ENCODE measurements at regions not wholly inside any gene's neighbourhood (a gene's known extent, or its start where the extent isn't known, plus 50 kb on each side); places are given as distances from the start of the nearest gene placed in this dataset.

DNA sequence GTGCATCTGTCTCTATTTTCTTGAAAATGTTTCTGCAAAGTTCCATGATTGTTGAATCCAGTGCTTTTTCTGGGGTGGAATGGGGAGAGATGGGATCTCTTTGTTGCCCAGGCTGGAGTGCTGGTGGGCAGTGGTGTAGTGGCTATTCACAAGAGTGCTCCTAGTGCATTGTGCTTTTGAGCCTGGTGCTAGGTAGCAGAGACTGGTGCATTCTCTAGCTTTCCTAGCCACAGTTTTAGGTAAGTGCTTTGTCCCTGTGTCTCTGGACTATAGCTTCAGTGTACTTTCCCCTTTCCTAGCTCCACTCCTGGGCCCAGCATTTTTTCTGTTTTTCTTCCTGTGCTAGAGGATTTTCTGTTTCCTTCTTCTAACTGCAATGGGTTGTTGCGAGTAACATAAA lies 825.6 kb downstream of the SLITRK6 start:
- TF ChIP-seq, protein P1, sequence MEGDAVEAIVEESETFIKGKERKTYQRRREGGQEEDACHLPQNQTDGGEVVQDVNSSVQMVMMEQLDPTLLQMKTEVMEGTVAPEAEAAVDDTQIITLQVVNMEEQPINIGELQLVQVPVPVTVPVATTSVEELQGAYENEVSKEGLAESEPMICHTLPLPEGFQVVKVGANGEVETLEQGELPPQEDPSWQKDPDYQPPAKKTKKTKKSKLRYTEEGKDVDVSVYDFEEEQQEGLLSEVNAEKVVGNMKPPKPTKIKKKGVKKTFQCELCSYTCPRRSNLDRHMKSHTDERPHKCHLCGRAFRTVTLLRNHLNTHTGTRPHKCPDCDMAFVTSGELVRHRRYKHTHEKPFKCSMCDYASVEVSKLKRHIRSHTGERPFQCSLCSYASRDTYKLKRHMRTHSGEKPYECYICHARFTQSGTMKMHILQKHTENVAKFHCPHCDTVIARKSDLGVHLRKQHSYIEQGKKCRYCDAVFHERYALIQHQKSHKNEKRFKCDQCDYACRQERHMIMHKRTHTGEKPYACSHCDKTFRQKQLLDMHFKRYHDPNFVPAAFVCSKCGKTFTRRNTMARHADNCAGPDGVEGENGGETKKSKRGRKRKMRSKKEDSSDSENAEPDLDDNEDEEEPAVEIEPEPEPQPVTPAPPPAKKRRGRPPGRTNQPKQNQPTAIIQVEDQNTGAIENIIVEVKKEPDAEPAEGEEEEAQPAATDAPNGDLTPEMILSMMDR (IDR thresholded peaks at IDR 0.05; ENCODE audit: control insufficient read depth, extremely low read depth, insufficient read depth): no peak
- no peak for DNase-seq (ENCODE audit: low read depth)
- H3K4me3 ChIP-seq (ENCODE audit: low read depth, low read length): no peak overlapping the region

DNA sequence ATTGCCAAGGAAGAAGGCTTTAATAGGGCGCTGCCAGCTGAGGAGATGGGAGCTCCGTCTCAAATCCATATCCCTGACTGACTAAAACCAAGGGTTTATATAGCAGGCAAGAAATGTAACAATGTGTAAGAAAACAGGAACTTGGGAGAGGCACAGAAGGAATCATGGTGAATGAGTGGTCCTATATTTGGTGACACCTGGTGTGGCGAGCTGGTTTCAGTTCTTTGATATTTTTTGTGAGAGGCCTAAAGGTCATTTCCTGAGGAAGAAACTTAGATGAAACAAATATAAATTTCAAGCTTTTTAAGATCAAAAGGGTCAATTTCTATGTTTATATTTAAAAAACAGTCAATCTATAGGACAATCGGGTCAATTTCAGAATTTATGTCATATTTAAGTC lies 826.3 kb downstream of the SLITRK6 start:
- no peak overlapping the region for H3K4me3 ChIP-seq (ENCODE audit: low read depth, low read length)
- no peak for DNase-seq (ENCODE audit: low read depth)
- TF ChIP-seq, protein P1 (IDR thresholded peaks at IDR 0.05; ENCODE audit: control insufficient read depth, extremely low read depth, insufficient read depth): no peak

DNA sequence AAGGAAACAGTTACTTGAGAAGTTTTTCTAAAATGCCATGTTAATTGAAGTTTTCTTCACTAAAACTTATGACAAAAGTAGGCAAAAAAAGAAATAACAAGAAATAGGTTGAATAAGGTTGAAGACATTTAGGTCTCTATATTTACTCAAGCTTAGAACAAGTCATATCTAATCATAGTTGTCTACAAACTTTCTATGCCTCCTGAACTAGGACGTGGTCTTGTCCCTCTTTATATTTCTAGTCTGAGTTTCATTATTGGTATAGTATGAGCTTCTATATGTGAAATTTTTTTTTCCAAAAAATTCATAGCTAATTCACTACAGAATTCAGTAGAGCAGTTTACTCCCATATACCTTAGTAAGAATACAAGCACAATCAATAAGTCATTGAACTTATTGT lies 836.4 kb downstream of the SLITRK6 start:
- TF ChIP-seq, protein P1 (IDR thresholded peaks at IDR 0.05; ENCODE audit: control insufficient read depth, extremely low read depth, insufficient read depth): no peak
- H3K4me3 ChIP-seq (ENCODE audit: low read depth, low read length): no peak overlapping the region
- DNase-seq (ENCODE audit: low read depth): no peak

DNA sequence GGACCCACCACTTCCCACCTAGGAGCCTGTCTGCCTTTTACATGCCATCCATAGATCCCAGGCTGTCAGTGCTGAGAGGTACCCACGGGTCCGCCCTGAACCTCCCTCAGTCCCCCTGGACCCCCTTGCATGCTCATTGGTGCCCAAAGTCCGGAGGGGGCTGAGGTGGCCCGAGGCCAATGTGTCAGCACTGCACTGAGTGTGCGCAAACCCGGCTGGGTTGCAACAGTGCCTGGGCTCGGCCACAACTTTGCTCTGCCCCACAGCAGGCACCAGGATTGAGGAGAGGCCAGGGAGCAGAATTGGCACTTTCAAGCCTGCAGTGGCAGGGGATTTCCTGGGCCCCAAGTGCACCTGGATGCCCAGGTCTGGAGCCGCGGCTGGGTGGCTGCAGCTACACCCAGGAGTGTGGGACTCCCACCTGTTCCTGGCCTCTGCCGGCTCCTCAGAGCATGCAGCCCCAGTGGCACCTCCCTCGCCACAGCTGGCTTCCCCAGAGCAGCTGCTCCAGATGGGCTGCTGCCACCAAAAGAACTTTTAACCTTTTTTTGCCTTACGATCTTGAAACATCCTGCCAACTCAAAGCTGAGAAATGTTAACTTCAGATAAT lies 837.0 kb downstream of the SLITRK6 start:
- TF ChIP-seq, protein P1 (IDR thresholded peaks at IDR 0.05; ENCODE audit: control insufficient read depth, extremely low read depth, insufficient read depth): no peak
- no peak for DNase-seq (ENCODE audit: low read depth)
- H3K4me3 ChIP-seq (ENCODE audit: low read depth, low read length): no peak overlapping the region

DNA sequence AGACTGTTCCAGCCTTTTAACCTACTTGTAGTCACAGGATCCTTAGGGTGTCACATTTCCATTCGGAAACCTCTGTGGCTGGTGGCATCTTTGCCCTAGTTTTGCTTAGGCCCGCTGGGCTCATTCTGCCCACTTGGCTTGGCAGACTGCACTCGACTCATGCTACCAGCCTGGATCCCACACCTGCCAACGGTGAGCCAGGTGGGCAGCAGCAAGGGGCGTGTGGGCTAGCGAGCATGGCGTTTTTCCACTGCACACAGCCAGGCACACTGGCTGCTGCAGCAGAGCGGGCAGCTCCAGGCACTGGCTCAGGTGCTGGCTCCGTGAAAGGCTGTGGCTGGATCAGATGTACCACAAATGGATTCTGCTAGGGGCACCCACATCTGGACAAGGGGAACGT lies 838.2 kb downstream of the SLITRK6 start:
- H3K4me3 ChIP-seq (ENCODE audit: low read depth, low read length): no peak overlapping the region
- TF ChIP-seq, protein P1 (IDR thresholded peaks at IDR 0.05; ENCODE audit: control insufficient read depth, extremely low read depth, insufficient read depth): no peak
- DNase-seq (ENCODE audit: low read depth): no peak

DNA sequence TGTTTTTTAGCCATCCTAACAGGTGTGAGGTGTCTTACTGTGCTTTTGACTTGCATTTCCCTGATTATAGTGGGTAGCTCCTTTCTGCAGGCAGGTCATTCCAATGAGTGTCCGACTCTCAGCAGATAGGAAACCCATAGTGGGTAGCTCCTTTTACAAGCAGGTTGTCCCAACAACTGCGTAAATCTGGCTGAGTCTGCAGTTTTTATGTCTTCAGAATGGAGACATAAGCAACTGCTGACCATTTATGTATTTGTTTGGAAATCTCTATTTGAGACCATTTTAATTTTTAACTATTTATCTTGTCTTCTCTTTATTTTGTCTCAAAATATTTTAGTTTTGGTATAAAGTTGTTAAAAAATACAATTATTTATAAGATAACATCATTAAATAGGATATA lies 839.4 kb downstream of the SLITRK6 start:
- DNase-seq (ENCODE audit: low read depth): no peak
- TF ChIP-seq, protein P1 (IDR thresholded peaks at IDR 0.05; ENCODE audit: control insufficient read depth, extremely low read depth, insufficient read depth): no peak
- no peak overlapping the region for H3K4me3 ChIP-seq (ENCODE audit: low read depth, low read length)

DNA sequence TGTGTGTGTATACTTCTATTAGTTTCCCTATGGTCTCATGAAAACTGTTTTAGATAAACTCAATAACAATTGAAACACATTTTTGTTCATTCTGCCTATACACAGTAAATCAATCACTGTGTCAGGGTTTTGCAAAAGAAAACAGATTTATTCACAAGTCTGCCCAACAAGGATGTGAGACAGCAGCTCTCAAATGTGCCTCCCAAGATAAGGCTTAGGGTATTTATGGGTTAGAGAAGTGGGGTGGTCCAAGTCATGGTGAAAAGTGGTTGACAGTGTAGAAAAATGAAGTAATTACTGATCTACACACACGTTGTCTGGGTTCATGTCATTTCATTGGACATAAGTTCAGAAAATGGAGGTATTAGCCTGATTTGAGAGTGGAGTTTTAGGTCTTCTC lies 844.6 kb downstream of the SLITRK6 start:
- no peak for DNase-seq (ENCODE audit: low read depth)
- H3K4me3 ChIP-seq (ENCODE audit: low read depth, low read length): no peak overlapping the region
- TF ChIP-seq, protein P1 (IDR thresholded peaks at IDR 0.05; ENCODE audit: control insufficient read depth, extremely low read depth, insufficient read depth): no peak

Data from LNCaP clone FGC (cell line).